ENCODE measurements at regions not wholly inside any gene's neighbourhood (a gene's known extent, or its start where the extent isn't known, plus 50 kb on each side); places are given as distances from the start of the nearest gene placed in this dataset.

DNA sequence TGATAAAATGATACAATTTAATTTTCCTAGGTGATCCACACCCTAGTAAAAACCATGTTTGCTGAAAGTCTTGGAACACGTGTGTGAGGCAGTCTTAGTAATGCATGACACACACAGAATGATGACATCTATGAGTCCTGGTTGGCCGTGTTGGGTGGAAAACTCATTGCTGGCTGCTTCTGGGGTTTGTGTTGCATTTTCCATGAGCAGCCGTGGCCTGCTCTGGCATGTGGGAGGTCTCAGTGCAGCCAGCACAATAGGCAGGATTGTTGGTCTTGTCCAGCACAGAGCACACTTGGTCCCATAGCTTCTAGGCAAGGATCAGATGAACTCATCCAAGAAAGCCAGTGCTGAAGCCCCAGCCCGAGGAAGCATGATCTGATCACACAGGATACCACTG is 172.8 kb upstream of the UBE3A start:
- Histone ChIP-seq H3K36me3 (ENCODE audit: control insufficient read depth, insufficient read depth, low read length) (no peaks in the 10 kb centered on the region), H3K27me3 (ENCODE audit: control insufficient read depth, insufficient read depth, low read length) (no peaks in the 10 kb centered on the region), H3K4me1 (ENCODE audit: control insufficient read depth, insufficient read depth, low read length) (no peaks in the 10 kb centered on the region), H3K27ac (ENCODE audit: low read length) (no peak overlapping the region), H3K4me3 (ENCODE audit: low read length) (no peak overlapping the region), H3K9me3 (ENCODE audit: control insufficient read depth, insufficient read depth, low read length) (peaks cover 2% of the 10 kb centered on the region)
- ATAC-seq (no peak), DNase-seq (no peak)
- no peak overlapping the region for H3K27ac Mint-ChIP-seq
- intact Hi-C loops (cut with micrococcal nuclease): no loop called here
- WGBS (ENCODE audit: insufficient coverage): 54% methylated on average over 4 of the region's 4 CpGs
- no peak overlapping the region for H3K4me3 Mint-ChIP-seq
- H3K9me3 Mint-ChIP-seq: peaks cover 0 to 5% of the 10 kb centered on the region in 2 donors
- H3K36me3 Mint-ChIP-seq: no peaks in the 10 kb centered on the region
- H3K4me1 Mint-ChIP-seq: no peaks in the 10 kb centered on the region
- TF ChIP-seq, protein P1, sequence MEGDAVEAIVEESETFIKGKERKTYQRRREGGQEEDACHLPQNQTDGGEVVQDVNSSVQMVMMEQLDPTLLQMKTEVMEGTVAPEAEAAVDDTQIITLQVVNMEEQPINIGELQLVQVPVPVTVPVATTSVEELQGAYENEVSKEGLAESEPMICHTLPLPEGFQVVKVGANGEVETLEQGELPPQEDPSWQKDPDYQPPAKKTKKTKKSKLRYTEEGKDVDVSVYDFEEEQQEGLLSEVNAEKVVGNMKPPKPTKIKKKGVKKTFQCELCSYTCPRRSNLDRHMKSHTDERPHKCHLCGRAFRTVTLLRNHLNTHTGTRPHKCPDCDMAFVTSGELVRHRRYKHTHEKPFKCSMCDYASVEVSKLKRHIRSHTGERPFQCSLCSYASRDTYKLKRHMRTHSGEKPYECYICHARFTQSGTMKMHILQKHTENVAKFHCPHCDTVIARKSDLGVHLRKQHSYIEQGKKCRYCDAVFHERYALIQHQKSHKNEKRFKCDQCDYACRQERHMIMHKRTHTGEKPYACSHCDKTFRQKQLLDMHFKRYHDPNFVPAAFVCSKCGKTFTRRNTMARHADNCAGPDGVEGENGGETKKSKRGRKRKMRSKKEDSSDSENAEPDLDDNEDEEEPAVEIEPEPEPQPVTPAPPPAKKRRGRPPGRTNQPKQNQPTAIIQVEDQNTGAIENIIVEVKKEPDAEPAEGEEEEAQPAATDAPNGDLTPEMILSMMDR (IDR thresholded peaks at IDR 0.05): no peak
- no peaks in the 10 kb centered on the region for H3K27me3 Mint-ChIP-seq (ENCODE audit: low read depth in 2 of 2)

DNA sequence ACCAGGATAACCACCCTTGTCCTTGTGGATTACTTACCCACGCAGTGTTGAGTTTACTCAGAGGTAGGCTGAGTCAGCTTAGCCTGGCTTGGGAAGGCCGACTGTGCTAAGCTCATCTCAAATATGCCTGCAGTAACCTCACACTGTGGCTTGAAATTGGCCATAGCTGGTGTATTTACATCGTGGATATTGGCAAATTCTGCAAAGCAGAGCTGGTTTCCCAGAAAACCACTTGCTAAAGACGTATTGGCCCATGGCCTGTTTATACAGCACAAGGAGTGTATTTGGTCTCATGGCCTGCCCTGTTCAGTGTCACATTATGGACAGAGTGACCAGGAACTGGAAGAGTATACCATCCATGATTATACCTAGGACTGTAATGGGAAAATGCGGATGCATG is 170.5 kb upstream of the UBE3A start:
- intact Hi-C loops (cut with micrococcal nuclease): no loop called here
- no peak overlapping the region for H3K4me3 Mint-ChIP-seq
- ATAC-seq: no peak

GRCh38 chr15:25608926-25609325 is 170.1 kb upstream of the UBE3A start:
- no peak for DNase-seq
- Mint-ChIP-seq H3K27ac (no peak overlapping the region), H3K9me3 (peaks cover 0 to 5% of the 10 kb centered on the region in 2 donors), H3K27me3 (ENCODE audit: low read depth in 2 of 2) (peaks cover 0 to 2% of the 10 kb centered on the region in 2 donors), H3K4me3 (no peak overlapping the region), H3K36me3 (no peaks in the 10 kb centered on the region), H3K4me1 (no peaks in the 10 kb centered on the region)
- Histone ChIP-seq H3K9me3 (ENCODE audit: control insufficient read depth, insufficient read depth, low read length) (peaks cover 2% of the 10 kb centered on the region), H3K27me3 (ENCODE audit: control insufficient read depth, insufficient read depth, low read length) (no peaks in the 10 kb centered on the region), H3K4me1 (ENCODE audit: control insufficient read depth, insufficient read depth, low read length) (no peaks in the 10 kb centered on the region), H3K27ac (ENCODE audit: low read length) (no peak overlapping the region), H3K4me3 (ENCODE audit: low read length) (no peak overlapping the region), H3K36me3 (ENCODE audit: control insufficient read depth, insufficient read depth, low read length) (no peaks in the 10 kb centered on the region)
- intact Hi-C loops (cut with micrococcal nuclease): no loop called here
- TF ChIP-seq, protein P1 (IDR thresholded peaks at IDR 0.05): no peak
- WGBS (ENCODE audit: insufficient coverage): 90% methylated on average over 5 of the region's 5 CpGs
- no peak for ATAC-seq

More for the DNA sequence above, 170.5 kb upstream of the UBE3A start:
- TF ChIP-seq, protein P1 (IDR thresholded peaks at IDR 0.05): no peak
- no peak overlapping the region for H3K4me3 ChIP-seq (ENCODE audit: low read length)
- no peaks in the 10 kb centered on the region for H3K27me3 ChIP-seq (ENCODE audit: control insufficient read depth, insufficient read depth, low read length)
- H3K4me1 ChIP-seq (ENCODE audit: control insufficient read depth, insufficient read depth, low read length): no peaks in the 10 kb centered on the region
- no peaks in the 10 kb centered on the region for H3K36me3 ChIP-seq (ENCODE audit: control insufficient read depth, insufficient read depth, low read length)
- 78% methylated on average over 4 of the region's 5 CpGs for WGBS (ENCODE audit: insufficient coverage)
- peaks cover 0 to 5% of the 10 kb centered on the region in 2 donors for H3K9me3 Mint-ChIP-seq
- no peaks in the 10 kb centered on the region for H3K4me1 Mint-ChIP-seq
- no peak overlapping the region for H3K27ac Mint-ChIP-seq
- H3K36me3 Mint-ChIP-seq: no peaks in the 10 kb centered on the region
- H3K9me3 ChIP-seq (ENCODE audit: control insufficient read depth, insufficient read depth, low read length): peaks cover 2% of the 10 kb centered on the region
- no peak overlapping the region for H3K27ac ChIP-seq (ENCODE audit: low read length)
- H3K27me3 Mint-ChIP-seq (ENCODE audit: low read depth in 2 of 2): peaks cover 0 to 2% of the 10 kb centered on the region in 2 donors
- no peak for DNase-seq

DNA sequence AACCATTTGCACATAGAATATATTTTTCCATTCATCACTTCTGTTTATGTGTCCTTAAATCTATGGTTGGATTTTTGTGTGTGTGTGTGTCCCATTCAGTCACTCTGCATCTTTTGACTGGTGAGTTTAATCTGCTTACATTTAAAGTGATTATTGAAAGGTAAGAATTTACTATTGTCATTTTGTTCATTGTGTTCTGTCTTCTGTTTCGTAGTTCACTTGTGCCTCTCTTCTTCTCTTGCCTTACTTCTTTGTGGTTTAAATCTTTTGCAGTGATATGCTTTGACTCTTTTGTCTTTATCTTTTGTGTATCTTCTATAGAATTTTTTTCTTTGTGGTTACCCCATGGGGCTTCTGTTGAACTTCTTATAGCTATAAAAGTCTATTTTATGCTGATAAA is 166.3 kb upstream of the UBE3A start:
- no peak overlapping the region for H3K4me3 ChIP-seq (ENCODE audit: low read length)
- Mint-ChIP-seq H3K4me1 (no peaks in the 10 kb centered on the region), H3K27me3 (ENCODE audit: low read depth in 2 of 2) (peaks cover 0 to 4% of the 10 kb centered on the region in 2 donors), H3K27ac (no peak overlapping the region), H3K9me3 (peaks cover 0 to 9% of the 10 kb centered on the region in 2 donors), H3K36me3 (no peaks in the 10 kb centered on the region), H3K4me3 (no peak overlapping the region)
- no peak for ATAC-seq
- peaks cover 2% of the 10 kb centered on the region for H3K9me3 ChIP-seq (ENCODE audit: control insufficient read depth, insufficient read depth, low read length)
- no peaks in the 10 kb centered on the region for H3K36me3 ChIP-seq (ENCODE audit: control insufficient read depth, insufficient read depth, low read length)
- no peak for DNase-seq
- TF ChIP-seq, protein P1 (IDR thresholded peaks at IDR 0.05): no peak
- intact Hi-C loops (cut with micrococcal nuclease): no loop called here
- no peaks in the 10 kb centered on the region for H3K27me3 ChIP-seq (ENCODE audit: control insufficient read depth, insufficient read depth, low read length)
- H3K27ac ChIP-seq (ENCODE audit: low read length): no peak overlapping the region
- no CpG with 5 or more reads among the region's 1 CpG for WGBS (ENCODE audit: insufficient coverage)
- H3K4me1 ChIP-seq (ENCODE audit: control insufficient read depth, insufficient read depth, low read length): no peaks in the 10 kb centered on the region
